ENCODE measurements at regions not wholly inside any gene's neighbourhood (a gene's known extent, or its start where the extent isn't known, plus 50 kb on each side); places are given as distances from the start of the nearest gene placed in this dataset.
"Not testable (repeated sequence)": the region's sequence is repeated elsewhere in the genome, so short reads cannot be mapped to it uniquely, and the experiment has no call there.

DNA sequence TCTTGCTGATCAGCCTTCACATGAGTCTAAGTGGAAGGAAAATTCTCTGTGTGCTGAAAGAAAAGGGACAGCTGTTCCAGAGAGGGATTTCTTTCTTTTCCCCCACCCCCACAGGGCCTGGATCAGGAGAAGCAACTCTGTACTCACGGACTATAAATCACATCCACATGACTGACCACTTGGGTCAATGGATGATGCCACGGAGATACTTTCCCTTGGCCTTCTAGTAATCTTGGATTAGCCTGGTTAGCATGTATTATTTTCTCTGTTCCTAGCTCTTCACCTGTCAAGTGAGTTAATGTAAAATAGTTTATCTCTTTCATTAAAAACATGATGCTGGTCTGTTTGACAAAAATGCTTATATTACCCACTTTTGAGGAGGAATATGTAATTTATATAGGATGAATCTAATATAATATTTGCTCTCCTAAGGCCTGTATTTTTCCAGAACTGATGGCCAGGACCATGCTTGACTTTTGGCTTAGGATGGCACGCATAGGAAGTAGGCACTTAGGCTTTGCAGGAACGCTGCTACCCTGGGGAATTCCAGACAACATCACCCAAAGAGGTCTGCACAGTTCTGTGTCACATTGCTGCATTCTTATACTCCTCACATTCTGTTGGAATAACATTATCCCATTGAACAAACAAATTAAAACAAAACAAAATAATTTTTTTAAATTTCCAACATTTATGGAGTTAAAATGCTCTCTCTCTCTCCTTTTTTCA, 892.1 kb downstream of the TLE1 start:
- DNase-seq, result no peak

DNA sequence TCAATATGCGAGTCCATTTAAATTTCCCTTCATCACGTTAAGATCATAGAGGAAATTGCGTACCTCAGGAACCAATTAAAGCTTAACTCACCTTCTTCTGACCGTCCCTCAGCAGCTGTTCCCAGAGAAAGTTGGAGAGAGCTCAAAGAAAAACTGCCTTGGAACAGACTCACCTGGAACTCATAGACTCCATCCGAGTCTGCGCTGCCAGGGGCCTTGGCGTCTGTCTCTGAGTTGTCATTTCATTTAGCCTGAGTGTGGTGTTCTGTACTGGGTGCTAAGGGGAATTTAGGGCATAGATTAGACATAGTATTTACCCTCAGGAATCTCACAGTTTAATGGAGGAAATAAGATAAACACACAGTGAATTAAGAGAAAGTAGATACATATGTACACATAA, 892.7 kb downstream of the TLE1 start:
- DNase-seq, result no peak

DNA sequence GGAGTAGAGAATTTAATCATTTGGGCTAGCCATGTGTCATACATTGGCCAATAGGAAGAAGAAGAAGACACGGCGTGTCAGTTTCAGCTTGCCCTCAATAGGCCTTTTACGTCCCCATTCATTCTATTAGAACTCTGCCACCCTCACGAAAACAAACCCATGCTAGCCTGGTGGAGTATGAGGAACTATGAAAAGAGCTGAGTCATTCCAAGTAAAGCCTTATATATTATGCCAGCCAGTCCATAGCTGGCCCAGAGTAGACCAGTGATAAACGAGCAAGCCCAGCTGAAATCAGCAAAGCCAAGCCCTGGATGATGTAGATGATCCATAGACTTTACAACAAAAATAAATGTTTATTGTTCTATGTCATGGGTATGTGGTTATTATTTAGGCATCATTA, 895.1 kb downstream of the TLE1 start:
- no peak for DNase-seq

DNA sequence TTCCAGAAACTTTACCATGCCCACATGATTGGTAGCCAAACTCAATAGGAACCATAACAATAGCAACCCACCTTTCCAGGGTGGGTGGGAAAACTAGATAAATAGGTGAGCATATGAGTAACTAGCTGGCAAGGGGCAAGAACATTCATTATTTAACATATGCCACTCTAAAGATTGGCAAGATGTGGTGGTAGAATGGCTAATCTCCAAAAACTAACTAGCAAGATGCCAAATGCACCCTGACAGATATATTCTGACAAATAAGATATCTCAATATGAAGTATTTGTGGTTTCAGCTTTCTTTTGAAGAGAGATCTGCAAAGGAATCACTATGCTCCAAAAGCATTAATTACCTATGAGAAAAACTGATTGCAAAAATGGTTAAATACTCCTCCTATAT, 895.6 kb downstream of the TLE1 start:
- no peak for DNase-seq

DNA sequence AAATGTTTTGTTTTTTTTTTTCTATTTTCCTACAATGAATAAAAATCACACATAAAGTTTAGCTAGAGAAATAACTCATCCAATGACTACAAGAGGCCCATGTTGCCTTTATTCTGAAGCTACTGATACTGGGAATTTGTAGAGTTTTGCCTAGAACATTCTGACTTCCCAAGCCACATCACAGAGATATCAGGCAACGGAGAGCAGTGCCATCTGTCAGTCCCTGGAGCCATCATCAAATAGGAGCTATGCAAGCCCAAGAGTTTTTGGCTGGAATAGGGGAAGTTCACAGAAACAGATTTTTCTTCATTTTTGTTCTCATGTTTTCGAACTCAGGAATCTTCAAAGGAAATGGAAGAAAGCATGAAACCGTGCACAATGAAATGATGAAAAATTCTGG, 896.6 kb downstream of the TLE1 start:
- no peak for DNase-seq

DNA sequence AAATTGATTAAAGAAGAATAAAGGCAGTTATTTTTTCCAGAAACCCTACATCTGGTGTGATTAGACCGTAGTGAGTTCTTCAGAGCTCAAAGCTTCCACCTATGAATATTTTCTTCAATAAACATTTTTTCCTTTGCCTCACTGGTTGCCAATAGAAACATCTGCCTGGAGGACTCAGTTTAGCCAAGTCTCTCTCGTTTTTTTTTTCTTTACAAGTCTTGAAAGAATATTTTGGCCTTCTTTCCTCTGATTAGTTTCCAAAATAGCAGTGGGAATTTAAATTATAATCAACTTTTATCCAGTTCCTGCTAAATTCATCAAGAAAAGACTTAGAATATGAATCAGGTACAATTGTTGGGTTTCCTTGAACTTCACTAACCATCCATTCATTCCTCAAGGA, 897.5 kb downstream of the TLE1 start:
- no peak for DNase-seq

DNA sequence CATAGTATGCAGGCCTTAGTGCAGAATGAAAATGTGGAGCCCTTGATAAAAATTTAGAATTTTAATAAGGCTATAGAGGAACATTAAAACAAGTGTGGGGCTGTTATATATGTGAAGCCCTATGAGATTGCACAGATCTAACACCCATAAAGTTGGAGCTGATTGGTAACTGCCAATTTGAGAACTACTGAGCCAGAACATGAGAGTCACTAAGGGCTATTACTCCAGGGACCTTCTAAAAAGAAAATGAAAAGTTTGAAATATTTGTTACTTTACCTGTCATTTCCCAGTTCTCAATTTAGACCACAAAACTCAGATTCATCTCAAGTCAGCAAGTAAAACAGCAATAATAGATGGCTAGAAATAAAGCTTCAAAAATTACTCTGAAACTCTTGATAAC, 898.6 kb downstream of the TLE1 start:
- DNase-seq, result no peak

DNA sequence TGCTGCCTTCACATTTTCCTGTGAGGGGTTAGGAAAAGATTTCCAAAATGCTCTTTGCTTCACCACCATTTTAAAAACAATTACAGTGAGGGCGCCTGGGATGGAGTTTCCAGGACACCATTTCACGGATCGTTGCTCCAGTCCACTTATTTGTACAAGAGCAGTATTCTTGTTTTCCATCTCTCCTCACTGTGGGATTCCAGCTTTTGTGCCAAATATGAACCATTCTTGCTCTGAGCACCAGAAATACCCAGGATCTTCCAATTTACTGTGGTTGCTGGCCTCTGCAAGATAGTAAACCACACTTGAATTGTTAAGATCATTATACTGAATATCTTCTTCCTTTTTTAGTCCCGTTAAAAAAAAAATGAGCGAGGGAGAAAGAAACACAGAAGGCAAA, 899.5 kb downstream of the TLE1 start:
- no peak for DNase-seq

DNA sequence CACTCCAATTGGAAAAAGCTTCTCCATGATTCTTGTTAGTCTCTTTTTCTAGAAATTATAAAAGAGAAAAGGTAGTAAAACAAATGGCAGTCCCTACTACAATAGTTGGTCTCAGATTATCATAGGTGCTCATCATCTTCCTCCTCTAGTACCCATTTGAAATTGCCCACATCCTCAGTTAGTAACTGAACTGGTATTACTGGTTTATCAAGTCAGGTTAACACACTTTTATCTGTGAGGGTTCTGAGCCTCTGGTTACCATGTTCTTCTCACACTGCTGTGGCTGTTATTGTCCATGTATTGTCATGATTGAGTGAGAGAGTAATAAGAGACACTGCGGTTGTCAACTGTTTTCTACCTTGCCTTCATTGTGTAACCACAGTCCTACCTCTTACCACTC, 901.7 kb downstream of the TLE1 start:
- DNase-seq, result no peak

DNA sequence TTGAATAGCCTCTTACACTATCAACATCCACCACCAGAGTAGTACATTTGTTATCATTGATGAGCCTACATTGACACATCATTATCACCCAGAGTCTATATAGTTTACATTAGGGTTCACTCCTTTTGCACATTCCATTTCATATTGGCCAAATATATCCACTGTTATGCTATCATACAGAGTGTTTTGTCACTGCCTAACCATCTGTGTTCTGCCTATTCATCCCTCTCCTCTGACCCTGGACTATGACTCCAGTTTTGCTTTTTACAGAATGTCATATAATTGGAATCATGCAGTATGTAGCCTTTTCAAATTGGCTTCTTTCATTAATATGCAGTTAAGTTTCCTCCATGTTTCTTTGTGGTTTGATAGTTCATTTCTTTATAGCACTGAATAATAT, 904.7 kb downstream of the TLE1 start:
- no peak for DNase-seq

DNA sequence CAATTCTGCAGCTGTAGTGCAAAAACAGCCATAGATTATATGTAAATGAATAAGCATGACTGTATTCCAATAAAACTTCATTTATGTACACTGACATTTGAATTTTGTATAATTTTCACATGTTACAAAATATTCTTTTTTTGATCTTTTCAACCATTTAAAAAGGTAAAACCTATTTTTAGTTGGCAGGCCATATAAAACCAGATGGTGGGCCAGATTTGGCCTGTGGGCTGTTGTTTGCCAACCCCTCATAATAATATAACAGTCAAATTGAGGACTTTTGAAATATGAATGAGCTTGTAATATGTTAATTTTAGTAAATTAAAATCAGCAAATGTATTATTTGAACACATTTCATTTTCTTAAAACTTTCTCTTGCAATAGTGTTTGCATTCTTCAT, 913.4 kb downstream of the TLE1 start:
- no peak for DNase-seq

DNA sequence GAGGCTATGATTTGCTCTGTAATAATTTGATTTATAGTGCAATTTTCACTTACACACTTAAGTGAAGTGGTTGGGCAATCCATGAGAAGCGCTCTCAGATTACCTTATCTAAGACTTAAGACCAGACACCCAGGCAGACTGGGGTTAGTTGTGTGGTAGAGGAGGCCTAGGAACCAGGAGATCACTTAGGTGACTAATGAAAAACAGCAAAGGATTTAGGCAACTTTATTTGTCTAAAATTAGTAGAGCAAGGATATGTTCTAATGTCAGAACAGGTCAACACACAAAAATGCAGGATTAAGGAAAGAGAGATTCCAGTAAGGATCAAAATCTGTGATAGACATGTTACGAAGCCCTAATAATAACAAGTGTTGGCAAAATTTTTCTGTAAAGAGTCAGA, 913.8 kb downstream of the TLE1 start:
- no peak for DNase-seq

DNA sequence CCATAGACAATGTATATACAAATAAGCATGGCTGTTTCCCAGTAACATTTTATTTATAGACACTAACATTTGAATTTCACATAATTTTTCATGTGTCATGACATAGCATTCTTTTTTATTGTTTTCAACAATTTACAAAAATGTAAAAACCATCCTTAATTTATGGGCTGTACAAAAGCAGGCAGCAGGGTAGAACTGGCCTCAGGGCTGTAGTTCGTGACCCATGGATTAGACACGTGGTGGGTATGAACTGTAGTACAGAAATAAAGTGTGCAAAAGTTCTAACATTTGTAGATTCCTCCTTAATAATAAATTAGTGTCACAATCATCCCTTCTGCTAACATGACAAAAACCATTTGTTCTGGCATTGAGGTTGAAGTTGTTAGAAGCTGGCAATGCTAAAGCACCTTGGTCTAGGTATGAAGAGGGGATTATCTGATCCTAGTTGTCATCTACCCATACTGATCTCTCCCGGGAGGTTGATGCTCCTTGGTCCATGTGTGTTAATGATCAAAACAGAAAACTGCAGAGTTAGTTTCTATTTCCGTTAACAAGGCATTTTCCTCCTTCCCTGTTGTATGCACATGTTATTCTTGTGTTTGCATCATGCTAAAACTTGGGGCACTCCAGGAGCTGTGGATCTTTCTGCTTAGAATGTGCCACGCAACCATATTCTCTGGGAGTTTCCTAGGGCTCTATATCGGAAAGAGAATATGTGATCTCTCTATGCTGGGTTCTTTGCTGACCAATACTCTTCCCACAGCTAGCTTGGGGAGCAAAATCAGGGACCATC, 917.6 kb downstream of the TLE1 start:
- no peak for DNase-seq

DNA sequence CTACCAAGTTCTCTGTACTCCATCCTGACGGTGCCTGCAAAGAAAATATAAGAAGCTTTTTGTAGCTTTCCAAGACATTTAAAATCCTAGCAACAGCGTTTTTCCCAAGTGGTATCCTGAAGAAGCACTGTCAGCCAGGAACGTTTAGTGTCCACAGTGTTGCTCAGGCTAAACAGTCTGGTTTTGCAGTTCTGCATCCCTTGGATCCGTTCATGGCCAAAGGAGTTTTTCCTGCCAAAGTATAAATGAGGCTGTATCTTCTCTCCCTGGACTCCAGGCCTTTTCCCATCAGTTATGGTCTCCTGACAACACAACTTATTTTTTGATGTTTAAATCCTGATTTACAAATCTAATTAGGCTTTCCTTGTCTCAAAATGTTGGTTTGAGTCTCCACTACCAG, 925.8 kb downstream of the TLE1 start:
- no peak for DNase-seq

DNA sequence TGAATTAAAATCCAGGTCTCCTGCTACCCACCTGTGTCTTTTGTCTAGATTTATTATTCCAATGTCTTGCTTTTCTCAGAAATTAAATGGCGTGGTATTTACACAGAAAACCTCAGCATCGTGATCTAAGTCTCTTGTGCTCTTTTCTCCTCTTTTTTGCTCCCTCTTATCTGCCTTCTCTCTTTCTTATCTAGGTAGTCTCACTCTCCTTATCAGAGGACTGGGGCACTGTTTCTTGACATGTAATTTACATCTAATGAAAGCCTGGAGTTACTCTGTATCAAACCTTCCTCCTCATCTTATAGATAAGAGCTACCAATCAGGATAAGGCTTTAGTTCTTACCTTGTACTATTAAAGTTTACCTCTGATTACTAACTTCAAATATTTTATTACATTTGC, 933.8 kb downstream of the TLE1 start:
- no peak for DNase-seq

DNA sequence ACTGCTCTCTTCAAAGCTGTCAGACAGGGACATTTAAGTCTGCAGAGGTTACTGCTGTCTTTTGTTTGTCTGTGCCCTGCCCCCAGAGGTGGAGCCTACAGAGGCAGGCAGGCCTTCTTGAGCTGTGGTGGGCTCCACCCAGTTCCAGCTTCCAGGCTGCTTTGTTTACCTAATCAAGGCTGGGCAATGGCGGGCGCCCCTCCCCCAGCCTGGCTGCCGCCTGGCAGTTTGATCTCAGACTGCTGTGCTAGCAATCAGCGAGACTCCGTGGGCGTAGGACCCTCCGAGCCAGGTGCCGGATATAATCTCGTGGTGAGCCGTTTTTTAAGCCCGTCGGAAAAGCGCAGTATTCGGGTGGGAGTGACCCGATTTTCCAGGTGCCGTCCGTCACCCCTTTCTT, 942.3 kb downstream of the TLE1 start:
- not testable (repeated sequence) for DNase-seq

DNA sequence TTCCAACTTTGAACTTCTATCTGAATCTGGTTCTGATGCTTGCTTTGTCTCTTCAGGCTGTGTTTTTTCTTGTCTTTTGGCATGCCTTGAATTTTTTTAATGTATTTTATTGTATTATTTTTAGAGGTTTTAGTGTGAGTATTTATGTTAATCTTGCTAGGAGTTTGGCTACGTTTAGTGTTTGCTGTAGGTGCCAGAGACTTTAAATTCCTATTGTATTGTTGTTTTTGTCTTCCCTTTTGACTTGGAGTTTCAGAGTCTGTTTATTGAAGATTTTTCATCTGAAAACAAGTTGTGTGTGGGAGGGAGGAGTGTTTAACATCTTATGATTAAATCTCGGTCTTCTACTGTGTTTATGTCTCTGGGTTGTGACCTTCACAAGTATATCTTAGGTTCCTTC, 956.8 kb downstream of the TLE1 start:
- no peak for DNase-seq

DNA sequence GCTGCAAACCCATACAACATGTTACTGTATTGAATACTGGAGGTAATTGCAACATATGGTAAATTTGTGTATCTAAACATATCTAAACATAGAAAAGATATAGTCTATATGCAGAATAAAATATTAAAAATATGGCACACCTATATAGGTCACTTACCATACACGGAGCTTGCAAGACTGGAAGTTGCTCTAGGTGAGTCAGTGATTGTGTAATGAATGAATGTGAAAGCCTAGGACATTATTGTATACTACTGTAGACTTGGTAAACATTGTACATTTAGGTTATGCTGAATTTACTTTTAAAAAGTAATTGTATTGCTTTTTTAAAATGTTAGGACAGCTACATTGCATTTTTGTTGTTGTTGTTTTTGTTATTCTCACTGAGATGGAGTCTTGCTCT, 968.8 kb downstream of the TLE1 start:
- DNase-seq, result no peak

DNA sequence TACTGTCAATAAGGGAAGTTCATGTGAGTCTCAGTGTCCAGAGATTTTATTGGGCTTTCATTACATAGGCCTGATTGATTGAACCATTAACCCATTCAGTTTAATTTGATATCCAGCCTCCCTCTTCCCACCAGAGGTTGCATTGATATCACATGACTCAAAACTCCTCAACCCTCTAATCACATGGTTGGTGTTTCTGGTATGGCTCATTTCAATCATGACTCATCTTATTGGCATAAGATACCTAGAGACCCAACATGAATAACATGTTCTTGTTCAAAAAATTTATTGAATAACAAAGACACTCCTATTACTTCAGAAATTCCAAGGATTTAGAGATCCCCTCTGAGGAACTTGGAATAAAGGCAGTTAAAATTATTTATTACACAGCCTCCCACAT, 982.2 kb downstream of the TLE1 start:
- no peak for DNase-seq

DNA sequence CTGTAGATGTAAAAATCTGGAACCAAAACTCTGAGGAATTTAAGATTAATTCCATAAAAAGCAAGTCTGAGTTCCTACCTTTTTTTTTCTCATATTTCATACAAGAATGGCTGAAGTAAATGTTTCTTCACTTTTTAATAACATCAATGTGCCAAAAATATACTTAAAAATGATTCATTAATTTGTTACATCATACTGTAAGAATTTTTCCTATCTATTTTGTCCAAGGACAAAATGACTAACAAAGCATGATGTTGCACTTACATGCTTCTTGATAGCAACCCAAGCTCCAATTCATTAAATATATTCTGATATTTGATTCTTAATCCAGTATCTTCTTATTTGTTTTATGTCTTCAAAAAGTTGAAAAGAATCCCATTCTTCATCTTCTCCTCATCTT, 988.3 kb downstream of the TLE1 start:
- DNase-seq, result no peak

DNA sequence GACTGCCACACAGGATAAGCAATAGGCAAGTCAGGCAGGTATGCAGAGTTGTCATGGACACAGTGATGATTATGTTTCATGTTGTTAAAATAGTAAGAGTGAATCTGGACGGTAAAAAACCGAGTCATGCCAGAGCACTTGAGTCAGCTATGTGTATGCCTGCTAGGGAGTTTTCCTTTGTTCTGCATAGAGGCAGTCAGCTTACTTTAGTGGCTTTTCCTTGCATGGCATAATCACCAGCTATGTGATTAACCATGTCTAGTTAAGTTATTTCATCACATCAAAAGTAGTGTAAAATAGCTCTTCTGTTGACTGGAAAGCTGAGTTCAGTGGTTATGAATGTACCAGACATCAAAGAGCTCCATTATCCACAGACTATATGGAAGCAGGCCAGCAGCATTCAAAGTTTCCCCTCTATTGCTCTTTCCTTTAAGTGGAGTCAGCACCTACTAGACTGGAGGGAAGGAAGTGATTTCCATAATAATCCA, 989.8 kb downstream of the TLE1 start:
- no peak for DNase-seq

DNA sequence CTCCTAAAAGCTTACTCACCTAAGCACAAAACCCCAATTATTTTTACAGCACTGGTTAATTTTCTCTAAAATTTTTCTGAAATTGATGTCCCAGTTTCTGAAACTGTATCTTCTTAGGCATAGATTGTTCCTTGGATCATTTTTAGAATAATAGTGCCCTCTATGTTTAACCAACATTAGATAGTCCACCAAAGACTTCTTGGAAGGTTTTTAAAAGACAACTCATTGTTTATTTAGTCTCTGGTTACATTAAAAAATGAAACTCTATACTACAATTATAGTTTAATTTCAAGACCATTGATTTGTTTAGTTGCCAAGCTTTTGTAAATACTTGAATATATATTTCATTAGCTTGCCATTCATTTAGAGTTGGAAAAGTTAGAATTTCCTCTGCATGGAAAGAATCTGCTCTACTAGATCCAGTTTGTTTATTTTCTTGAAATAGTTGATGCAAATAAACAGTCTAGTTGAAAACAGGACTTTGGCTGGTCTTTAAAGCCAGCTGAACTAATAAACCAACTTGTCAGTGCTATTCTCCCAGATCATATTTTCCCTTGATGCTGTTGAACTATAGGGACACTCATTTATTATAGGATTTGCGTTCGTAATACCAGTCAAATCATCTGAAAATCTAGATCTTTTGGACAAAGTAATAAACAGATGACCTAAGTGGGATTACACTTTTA, 990.5 kb downstream of the TLE1 start:
- DNase-seq, result no peak

DNA sequence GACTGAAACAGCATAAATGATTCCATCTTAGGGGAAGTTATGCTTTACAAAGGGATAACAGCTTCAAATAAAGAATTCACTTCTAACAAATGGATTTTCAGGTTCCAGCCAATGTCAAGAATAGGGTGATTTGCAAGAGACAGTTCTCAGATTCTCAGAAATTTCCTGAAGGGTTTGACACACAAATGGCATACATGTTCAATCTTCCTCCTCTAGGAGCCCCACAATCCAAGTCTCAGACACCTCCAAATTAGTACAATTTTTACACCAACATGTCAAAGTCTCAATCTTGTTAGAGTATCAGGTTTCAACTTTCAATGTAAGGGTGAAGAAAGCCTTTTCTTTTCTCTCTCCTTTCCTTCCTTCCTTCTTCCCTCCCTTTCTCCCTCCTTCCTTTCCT, 996.6 kb downstream of the TLE1 start:
- DNase-seq, result no peak

DNA sequence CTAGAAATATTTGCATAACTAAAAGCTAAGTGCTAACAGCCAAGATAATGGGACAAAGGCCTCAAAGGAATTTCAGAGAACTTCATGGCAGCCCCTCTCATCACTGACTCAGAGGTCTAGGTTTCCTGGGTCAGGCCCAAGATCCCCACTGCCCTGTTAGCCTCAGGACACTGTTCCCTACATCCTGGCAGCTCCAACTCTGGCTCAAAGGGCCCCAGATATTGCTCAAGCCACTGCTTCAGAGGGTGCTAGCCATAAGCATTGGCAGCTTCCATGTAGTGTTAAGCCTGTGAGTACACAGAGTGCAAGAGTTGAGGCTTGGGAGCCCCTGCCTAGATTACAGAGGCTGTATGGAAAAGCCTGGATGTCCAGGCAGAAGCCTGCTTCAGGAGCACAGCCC, 998.1 kb downstream of the TLE1 start:
- no peak for DNase-seq

Measured in activated T-cell treated with anti-CD3 and anti-CD28 coated beads, Interleukin-2, amount 50 U/mL, for 1 hour (primary cell).